ENCODE measurements at regions not wholly inside any gene's neighbourhood (a gene's known extent, or its start where the extent isn't known, plus 50 kb on each side); places are given as distances from the start of the nearest gene placed in this dataset.

GRCh38 chr12:98374007-98374406, 141.4 kb upstream of the TMPO start:
- no peak overlapping the region for H3K27ac Mint-ChIP-seq
- DNase-seq (ENCODE audit: low spot score), result peak; percentile 21

GRCh38 chr12:98379106-98379505, 136.3 kb upstream of the TMPO start:
- H3K27ac Mint-ChIP-seq, result no peak overlapping the region
- H2AFZ ChIP-seq (replicated peaks), result no peak overlapping the region
- no peak overlapping the region for H3K4me2 ChIP-seq
- H3K36me3 ChIP-seq, result no peaks in the 10 kb centered on the region
- peaks cover 5% of the 10 kb centered on the region for H3K9me3 Mint-ChIP-seq
- DNase-seq (ENCODE audit: low spot score), result no peak
- no peaks in the 10 kb centered on the region for H3K79me2 ChIP-seq (ENCODE audit: low read depth)
- TF ChIP-seq CTCF (IDR thresholded peaks at IDR 0.05) (no peak), EZH2 (IDR thresholded peaks at IDR 0.05) (no peak), EZH2phosphoT487 (IDR thresholded peaks at IDR 0.05) (no peak)
- no peak overlapping the region for H3K27ac ChIP-seq
- no peak overlapping the region for H3K4me3 ChIP-seq
- H3K36me3 Mint-ChIP-seq, result no peaks in the 10 kb centered on the region
- H3K9ac ChIP-seq, result no peak overlapping the region
- H3K4me3 Mint-ChIP-seq, result no peak overlapping the region
- no peaks in the 10 kb centered on the region for H3F3A ChIP-seq (ENCODE audit: low read depth)
- peaks cover 4% of the 10 kb centered on the region for H3K4me1 ChIP-seq
- H3K27me3 Mint-ChIP-seq (ENCODE audit: insufficient read depth, low read depth), result peaks cover 3% of the 10 kb centered on the region
- no peaks in the 10 kb centered on the region for H4K20me1 ChIP-seq (ENCODE audit: low read depth)
- no peaks in the 10 kb centered on the region for H3K4me1 Mint-ChIP-seq
- no peaks in the 10 kb centered on the region for H3K27me3 ChIP-seq
- H3K9me3 ChIP-seq (ENCODE audit: low read depth), result peaks cover 5% of the 10 kb centered on the region

More at GRCh38 chr12:98374007-98374406, 141.4 kb upstream of the TMPO start:
- Histone ChIP-seq H3K36me3 (no peaks in the 10 kb centered on the region), H3K4me1 (peaks cover 11% of the 10 kb centered on the region), H3K9ac (no peak overlapping the region), H3K9me3 (ENCODE audit: low read depth) (no peaks in the 10 kb centered on the region), H3K4me2 (no peak overlapping the region), H3K27me3 (no peaks in the 10 kb centered on the region), H3F3A (ENCODE audit: low read depth) (no peaks in the 10 kb centered on the region), H4K20me1 (ENCODE audit: low read depth) (no peaks in the 10 kb centered on the region), H3K4me3 (no peak overlapping the region), H2AFZ (replicated peaks) (peak overlapping the region; percentile 12), H3K79me2 (ENCODE audit: low read depth) (no peaks in the 10 kb centered on the region), H3K27ac (no peak overlapping the region)
- Mint-ChIP-seq H3K4me3 (no peak overlapping the region), H3K4me1 (peaks cover 30% of the 10 kb centered on the region), H3K27me3 (ENCODE audit: insufficient read depth, low read depth) (peaks cover 8% of the 10 kb centered on the region), H3K36me3 (peaks cover 3% of the 10 kb centered on the region), H3K9me3 (no peaks in the 10 kb centered on the region)
- no peak for TF ChIP-seq EZH2phosphoT487 (IDR thresholded peaks at IDR 0.05)
- TF ChIP-seq CTCF (IDR thresholded peaks at IDR 0.05), result peak; percentile 29

GRCh38 chr12:98385641-98386040, 129.7 kb upstream of the TMPO start:
- H3K27ac Mint-ChIP-seq, result no peak overlapping the region
- H3K79me2 ChIP-seq (ENCODE audit: low read depth), result no peaks in the 10 kb centered on the region
- H3F3A ChIP-seq (ENCODE audit: low read depth), result no peaks in the 10 kb centered on the region
- no peak overlapping the region for H3K4me3 ChIP-seq
- peaks cover 7% of the 10 kb centered on the region for H3K9me3 Mint-ChIP-seq
- no peaks in the 10 kb centered on the region for H3K4me1 ChIP-seq
- no peak for DNase-seq (ENCODE audit: low spot score)
- peaks cover 3% of the 10 kb centered on the region for H3K27me3 Mint-ChIP-seq (ENCODE audit: insufficient read depth, low read depth)
- H3K4me3 Mint-ChIP-seq, result no peak overlapping the region
- no peaks in the 10 kb centered on the region for H3K36me3 ChIP-seq
- TF ChIP-seq CTCF (IDR thresholded peaks at IDR 0.05), result no peak
- no peak for TF ChIP-seq EZH2 (IDR thresholded peaks at IDR 0.05)
- no peak for TF ChIP-seq EZH2phosphoT487 (IDR thresholded peaks at IDR 0.05)
- H3K9ac ChIP-seq, result no peak overlapping the region
- peak overlapping the region; percentile 78 for H2AFZ ChIP-seq (replicated peaks)
- H4K20me1 ChIP-seq (ENCODE audit: low read depth), result no peaks in the 10 kb centered on the region
- H3K4me1 Mint-ChIP-seq, result peaks cover 4% of the 10 kb centered on the region
- no peak overlapping the region for H3K27ac ChIP-seq
- no peaks in the 10 kb centered on the region for H3K36me3 Mint-ChIP-seq
- no peak overlapping the region for H3K4me2 ChIP-seq
- no peaks in the 10 kb centered on the region for H3K27me3 ChIP-seq
- peaks cover 5% of the 10 kb centered on the region for H3K9me3 ChIP-seq (ENCODE audit: low read depth)
